EL (cell line): ENCODE measurements at regions not wholly inside any gene's neighbourhood (a gene's known extent, or its start where the extent isn't known, plus 50 kb on each side); places are given as distances from the start of the nearest gene placed in this dataset.
"Not testable (repeated sequence)": the region's sequence is repeated elsewhere in the genome, so short reads cannot be mapped to it uniquely, and the experiment has no call there.

Source experiments
- DNase-seq: peaks from one replicate; pipeline ENCODE4 v3.0.0-alpha.2; 2016

DNA sequence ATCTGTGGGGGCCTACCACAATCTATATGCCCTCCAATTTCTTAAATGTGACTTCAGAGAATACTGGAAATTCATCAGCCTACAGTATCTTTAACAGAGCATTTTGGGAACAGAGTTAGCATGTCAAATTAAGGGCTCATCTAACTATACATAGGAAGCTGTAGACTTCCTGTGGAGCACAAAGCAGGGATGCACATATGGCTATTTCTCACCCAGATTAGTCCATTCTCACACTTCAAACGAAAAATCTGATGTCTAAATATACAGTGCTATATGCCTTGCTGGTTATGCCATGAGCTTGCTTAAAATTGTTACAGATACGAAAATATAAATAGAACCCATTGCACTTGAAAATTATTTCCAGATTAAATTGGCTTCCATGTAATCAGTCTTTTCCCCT is 1922.8 kb downstream of the MRPL39 start:
- no peak for DNase-seq

DNA sequence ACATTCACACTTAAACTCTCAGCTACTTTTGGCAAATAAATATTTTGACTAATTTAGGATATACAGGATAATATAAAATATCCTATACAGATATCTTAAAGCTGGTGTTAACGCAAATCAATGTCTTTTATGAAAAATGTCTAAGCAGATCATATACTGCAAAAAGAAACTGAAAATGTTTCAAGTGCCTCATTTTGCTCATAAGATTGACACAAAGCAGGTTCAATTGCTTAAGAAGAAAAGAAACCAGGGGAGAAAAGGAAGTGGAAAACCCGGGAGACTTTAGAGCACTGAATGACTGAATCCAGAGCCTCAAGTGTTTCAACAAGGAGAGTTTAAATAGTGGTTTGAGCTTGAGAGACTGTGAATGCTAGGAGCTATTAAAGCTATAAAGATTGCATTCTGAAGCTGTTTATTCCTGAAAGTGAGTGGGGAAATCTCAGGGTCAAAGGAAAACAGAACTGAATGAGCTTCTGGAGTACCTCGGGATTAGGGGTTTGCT is 1943.0 kb downstream of the MRPL39 start:
- DNase-seq, result no peak

DNA sequence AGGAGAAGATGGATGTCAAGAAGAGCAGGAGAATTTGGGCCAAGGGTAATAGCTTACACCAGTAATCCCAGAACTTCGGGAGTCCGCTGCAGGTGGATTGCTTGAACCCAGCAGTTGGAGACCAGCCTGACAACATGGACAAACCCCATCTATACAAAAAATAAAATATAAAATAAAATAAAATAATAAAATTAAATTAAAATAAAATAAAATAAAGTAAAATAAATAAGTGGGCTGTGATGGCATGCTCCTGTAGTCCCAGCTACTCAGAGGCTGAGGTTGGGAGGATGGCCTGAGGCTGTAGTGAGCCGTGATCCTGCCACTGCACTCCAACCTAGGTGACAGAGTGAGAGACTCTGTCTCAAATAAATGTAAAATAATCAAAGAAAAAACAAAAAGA is 1946.7 kb downstream of the MRPL39 start:
- no peak for DNase-seq

DNA sequence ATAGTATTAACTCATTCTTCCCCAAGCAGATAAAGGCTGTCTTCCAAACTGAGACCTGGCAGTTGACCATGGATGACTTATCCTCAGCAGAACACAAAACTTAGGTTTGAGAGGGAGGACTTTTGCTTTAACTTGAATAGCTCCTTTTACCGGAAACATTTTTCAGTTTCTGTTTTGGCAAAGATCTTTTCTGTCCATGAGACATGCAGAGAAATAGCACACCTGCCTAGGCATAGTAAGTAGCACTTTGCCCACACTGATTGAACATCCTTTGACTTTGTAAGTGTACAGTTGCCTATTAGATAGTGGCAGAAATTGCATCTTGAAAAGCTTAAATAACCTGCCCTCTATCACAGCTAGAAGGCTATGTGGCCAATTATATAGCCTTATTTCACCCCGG is 1962.5 kb downstream of the MRPL39 start:
- DNase-seq, result no peak

DNA sequence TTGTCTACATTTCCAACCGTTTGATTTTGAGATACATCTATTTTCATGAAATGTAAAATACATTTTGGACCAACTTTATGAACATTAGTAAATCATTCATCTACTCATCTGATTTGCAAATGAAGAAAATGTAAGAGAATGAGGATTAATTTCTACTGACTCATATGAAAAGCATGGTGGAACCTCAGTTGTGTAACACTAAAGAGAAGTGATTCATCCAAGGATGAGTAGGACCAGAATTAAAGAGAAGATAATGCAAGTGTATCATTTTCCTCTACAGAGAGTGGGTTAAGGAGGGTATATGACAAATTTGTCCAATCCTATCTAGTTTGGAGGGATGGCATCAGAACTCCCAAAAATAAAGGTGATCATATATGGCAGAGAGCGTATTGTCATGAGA is 1967.6 kb downstream of the MRPL39 start:
- no peak for DNase-seq

DNA sequence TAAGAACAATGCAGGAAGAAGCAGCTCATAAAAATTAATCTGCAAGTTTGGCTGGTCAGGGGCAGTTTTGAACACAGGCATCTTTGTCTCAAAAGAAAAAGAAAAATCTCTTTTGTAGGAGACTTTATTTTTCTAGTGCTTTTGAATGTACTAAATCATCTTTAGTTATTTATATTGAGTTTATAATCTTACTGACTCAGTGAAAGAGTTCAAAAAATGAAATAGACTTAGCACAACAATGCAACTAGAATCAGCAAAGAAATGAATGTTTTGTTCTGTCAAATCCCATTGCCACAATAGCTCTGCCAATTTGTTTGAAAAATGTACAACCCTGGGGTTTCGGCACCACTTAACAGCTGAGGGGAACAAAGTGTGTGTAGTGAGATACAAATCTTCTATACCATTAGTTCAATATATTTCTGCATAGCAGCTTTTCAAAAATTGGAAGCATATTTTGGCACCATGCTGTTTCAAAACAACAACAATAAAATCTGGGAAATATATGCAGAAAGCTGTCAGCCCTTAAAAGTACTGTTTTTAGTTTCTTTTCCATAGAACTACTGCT is 1969.1 kb downstream of the MRPL39 start:
- DNase-seq, result no peak

DNA sequence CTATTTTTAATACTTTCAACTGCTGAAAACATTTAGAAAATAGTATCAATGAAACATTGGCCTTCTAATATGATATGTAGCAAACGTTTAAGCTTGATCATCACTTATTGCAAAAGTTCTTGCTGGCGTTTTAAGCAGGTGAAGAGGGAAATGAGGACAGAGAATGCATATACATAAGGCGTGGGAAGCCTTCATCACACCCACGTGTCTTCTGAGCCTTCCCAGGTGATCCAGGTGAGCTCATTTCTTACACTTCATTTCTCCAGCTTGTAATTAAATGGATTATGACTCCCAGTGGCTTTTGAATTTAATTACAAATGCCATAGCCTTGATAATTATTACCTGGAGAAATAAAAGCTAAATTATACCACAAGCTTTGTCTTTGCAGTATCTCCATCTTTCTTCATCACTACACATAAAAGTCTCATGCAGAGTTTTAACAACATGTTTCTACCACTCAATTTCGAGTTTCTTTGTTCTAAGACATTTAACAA is 1973.8 kb downstream of the MRPL39 start:
- no peak for DNase-seq

DNA sequence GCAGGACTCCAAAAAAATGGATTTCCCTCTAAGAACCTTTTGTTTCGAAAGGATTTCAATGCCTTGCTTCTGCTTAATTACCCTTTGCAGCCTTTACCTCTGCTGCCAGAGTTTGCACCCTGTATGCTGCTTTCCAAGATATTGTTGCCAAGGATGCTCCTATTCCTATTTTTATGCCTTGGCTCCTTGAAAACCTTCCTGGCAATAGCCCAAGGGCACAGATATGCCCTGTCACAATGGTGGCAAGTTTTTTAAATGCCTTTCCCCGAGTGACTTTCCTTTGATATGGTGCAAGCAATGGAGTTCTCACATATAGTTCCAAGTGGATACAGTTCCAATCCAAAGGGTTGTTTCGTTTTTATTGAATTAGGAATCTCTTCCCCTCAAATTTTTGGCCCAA is 1983.0 kb downstream of the MRPL39 start:
- no peak for DNase-seq

DNA sequence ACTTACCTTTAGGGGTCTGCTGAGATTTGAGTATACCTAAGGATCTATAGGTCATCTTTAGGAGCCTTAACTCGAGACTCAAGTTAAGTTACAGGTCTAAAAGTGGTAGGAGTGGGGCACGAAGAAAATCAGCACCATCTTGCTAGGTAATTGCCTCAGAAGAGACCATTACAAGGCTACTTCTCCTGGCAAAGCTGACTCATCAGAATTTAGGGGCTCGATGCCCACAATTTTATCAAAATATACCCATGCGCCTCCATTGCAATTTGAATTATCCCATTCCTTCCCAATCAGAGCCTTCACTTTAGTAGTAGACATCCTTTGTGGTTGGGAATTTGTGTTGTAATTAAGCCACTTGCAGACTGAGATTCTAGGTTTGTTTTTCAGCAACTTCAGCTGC is 1994.3 kb downstream of the MRPL39 start:
- no peak for DNase-seq

DNA sequence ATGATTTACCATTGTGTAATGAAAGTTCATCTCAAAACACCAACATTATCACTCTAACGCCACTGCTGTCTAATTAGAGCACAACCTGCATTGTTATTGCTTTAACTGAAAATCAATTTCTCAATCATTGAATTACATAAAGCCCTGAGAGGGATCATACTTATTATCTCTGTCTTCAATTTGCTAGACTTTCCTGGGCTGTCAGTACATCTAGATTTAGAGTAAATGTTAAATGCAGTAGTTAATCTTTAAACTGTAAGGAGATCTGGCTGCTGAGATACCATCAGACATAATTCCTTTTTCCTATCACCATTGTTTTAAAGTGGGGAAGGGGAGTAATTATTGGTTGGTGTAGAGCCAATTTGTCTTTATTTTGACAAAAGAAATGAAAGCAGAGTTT is 1995.1 kb downstream of the MRPL39 start:
- no peak for DNase-seq

DNA sequence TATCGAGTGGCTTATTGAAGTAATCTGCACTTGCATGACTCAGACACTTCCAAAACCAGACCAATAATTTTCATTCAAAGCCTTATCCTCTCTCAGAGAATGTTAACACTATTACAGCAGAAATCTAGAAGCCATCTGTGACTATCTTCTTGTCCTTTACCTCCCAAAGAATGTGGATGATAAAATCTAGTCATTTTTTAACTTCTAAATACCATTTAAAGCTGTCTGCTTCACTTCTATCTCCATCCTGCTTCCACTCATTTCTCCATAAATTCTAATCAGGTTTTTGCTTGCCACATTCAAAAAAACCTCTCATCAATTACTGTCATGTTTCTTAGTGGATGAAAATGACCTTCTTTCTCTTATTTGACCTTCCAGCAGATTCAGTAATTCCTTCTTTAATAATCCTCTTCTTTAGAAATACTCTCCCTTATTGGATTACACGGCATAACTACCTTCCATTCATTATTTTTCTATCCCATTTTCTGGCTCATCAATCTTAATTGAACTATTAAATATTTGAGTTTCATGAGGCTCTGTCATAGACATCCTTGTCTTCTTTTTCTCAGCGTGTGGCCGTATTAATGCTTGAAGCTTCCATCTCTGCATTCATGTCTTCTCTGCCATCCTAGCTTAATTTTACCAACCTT is 1999.4 kb downstream of the MRPL39 start:
- no peak for DNase-seq

DNA sequence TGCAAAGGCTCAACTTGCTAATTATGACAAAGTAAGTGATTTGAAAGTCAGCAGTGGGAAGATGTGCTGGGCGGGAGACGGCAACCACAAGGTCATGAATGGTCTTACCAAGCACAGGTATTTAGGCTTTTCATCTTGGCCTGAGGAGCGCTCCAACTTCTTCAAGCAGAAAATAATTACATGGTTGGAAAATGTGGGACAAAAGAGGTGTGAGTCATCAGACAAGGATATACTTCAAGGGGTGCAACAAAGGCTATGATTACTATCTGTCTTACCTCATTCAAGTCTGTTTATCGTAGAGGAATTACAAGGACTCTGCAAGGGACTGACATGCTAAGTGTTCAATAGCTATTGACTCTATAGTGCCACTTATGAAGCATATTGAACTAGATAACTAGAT is 2005.7 kb downstream of the MRPL39 start:
- DNase-seq, result no peak

DNA sequence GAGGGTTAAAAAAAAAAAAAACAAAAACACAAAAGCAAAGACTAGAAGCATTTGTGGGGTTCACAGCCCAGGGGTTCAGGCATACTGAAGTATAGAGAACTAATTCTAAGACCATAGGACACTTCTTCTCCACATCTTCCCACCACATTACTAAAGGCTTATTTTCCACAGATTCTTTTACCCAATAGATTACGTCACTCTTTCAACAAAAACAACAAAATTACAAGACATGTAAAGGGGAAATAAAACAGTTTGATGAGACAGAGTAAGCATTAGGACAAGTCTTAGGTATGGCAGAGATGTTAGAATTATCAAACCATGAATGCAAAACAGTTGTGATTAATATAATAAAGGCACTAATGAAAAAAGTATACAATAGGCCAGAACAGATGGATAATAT is 2013.7 kb downstream of the MRPL39 start:
- no peak for DNase-seq

DNA sequence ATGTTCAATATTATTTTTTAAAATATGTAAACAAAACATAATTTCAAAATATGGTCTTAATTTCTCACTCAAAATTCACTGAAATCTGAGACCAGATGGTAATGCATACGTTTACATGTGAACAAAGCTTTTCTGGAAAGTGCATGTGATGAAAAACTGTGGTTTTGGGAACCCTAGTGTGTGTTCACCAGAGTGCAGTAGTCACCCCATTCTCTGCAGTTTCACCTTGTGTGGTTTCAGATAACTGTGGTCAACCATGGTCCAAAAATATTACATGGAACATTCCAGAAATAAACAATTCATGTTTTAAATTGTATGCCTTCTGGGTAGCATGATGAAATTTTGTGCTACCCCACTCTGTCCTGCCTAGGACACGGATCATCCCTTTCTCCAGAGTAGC is 2021.9 kb downstream of the MRPL39 start:
- no peak for DNase-seq

DNA sequence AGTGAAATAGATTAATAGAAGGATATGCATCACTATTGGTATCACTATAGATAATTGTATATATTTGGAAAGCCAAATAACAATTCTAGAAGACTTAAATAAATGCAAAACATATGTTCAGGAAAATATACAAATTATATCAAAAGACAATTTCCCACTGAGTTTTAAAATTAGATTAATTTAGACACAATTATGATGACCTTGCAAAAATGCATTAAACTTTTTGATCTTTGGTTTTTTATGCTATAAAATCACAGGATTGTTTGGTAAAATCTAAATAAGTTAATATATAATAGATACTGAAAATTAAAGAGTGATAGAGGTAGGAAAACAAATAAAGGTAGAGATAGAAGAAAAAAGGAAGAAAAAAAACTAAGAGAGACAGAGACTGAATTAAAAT is 2027.7 kb downstream of the MRPL39 start:
- no peak for DNase-seq

DNA sequence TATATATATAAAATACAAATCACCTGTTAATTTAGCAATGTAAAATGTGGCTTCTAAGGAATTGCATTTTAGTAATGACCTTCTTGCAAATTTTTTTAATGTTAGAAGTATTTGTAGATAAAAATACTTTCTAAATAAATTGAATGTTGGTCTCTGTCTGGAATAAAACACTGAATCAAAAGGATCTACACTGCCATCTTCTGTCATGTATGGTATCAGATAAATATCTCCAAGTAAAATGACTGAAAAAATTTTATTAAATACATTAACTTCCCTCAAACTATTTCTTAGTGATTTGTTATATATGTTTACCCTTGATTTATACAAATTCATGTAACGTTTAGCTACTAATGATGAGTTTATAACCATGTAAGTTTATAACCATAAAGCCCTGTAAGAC is 2029.3 kb downstream of the MRPL39 start:
- no peak for DNase-seq

DNA sequence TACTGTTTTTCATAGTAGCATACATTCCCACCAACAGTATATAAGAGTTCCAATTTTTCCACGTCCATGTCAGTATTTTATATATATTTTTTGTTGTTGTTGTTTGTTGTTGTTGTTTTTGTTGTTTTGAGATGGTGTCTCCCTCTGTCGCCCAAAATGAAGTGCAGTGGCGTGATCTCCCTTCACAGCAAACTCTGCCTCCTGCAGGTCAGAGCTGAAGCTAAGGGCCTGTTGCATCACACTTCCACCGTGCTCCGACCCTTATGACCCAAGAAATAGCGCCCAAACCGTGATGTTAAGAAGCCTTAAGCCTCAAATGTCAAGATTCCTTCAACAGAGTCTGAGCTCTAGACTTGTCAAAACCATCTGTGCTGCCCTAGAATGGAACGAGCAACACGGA is 2032.3 kb downstream of the MRPL39 start:
- no peak for DNase-seq

DNA sequence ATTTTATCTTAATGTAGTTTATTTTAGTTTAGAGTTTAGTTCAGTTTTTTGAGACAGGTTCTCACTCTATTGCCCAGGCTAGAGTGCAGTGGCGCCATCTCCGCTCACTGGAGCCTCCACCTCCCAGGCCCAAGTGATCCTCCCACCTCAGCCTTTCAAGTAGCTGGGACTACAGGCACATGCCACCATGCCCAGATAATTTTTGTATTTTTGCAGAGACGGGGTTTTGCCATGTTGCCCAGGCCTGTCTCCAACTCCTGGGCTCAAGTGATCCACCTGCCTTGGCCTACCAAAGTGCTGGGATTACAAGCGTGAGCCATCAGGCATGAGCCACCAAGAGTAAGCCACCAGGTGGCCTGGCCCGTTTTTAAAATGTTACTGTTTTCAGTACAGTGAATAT is 2058.4 kb downstream of the MRPL39 start:
- DNase-seq, result not testable (repeated sequence)

DNA sequence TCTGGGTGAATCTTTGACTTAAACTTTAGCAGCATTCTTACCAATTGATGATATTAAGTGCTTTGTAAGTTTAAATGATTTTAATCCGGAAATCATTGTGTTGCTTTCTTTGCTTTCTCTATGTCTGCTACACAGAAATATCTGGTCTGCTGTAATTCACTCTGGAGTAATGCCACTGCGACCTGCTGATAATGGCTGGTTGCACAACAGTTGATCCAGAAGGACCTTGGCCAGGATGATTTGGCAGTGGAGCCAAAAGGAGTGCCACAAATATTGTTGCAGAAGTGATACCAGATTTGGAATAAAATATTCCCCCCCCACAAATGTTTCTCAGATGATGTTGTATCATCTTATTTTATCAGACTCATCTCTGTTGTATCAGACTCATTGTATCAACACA is 2063.9 kb downstream of the MRPL39 start:
- DNase-seq, result no peak

DNA sequence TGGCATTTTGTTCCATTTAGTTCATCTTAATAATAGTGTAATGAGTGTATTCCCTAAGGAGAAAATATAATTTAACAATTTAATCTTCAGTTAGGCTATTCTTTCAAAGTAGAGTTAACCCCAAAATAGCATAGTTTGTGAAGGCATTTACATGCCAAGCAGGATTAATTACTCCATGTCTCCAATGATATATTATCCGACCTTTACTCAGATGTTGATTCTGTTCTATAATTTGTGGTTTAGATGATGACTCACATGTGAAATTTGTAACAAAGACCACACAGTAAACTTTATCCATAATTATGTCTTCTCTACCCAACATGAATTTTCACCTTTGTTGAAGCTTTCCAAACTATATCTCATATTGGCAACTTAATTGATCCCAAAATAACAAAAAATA is 2065.2 kb downstream of the MRPL39 start:
- no peak for DNase-seq

DNA sequence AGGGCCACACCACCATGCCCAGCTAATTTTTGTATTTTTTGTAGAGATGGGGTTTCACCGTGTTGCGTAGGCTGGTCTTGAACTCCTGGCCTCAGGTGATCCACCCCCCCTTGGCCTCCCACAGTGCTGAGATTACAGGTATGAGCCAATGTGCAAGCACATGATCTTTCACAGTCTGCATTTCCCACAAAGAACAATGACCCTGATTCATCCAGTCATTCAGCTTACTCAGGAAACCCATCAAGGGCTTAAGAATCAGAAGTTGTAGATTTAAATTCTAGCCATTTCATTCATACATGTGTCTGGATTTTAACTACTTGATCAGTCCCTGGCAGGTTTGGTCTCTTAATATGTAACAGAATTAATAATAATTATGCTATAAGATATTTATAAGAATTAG is 2065.7 kb downstream of the MRPL39 start:
- DNase-seq, result no peak

DNA sequence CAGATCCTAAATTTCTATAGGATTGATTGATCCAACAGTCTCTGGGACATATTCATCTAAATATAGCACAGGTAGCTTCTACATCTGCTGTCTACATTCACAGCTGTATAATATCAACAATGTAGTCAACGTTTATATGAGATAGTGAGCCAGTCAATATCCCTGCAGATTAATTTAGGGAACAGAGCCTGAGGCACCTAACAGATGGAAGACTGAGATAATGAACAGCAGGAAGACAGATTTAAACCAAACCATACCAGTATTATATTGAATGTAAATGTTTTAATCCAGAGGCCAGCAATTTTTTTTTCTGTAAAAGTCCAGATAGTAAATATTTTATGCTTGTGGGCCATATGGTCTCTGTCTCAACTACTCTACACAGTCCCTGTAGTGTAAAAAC is 2072.4 kb downstream of the MRPL39 start:
- no peak for DNase-seq

DNA sequence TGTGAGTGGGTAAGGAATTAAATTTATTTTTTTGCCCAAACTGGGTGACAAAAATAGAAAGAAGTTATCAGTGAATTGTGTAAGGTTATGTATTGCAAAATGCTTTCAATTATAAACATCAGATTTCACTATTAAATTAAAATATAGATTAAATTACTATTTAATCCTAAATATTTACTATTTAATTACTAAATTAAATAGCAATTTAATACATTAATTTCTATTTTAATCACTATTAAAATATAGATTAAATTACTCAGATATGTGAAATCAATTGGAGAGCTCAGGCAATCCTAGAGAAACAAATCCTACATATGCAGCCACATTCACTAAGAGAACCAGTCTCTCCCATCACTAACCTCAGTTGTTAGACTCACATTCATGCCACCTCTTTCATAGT is 2075.8 kb downstream of the MRPL39 start:
- no peak for DNase-seq

DNA sequence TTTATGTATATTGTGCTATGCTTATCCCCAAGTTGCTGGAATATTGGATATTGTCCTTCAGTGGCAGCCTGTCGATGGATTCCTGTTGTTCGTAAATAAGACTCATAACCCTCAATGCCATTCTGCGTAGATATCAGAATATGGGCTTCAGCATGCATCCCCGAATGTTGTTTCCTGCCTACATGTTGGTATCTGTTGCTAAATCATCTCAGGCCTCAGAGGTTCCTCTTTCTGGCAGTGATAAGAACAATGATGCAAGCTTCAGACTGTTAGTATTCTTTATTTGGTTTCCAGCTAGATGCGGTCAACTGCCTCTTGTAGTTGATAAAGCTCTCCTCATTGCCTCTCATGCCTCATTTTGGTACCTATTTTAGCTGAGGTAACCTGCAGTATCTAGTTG is 2082.6 kb downstream of the MRPL39 start:
- no peak for DNase-seq

DNA sequence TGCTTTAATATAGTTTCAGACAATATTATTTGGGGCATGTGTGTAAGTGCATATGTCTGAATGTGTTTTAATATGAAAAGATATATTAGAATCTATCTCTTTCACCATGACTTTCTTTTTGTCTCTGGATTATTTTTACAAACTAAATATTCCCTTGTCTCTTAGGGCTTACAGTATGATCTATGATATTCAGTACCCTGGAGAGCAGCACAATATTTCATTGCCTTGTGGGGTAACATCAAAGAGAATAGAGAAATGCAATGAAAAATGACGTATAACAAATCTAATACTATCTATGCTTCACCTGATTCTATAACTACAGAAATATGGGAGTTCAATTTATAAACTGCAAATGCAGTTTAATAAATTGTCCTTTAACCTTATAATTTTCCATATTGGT is 2084.5 kb downstream of the MRPL39 start:
- no peak for DNase-seq
